GM23248 (cell line): ENCODE measurements at regions not wholly inside any gene's neighbourhood (a gene's known extent, or its start where the extent isn't known, plus 50 kb on each side); places are given as distances from the start of the nearest gene placed in this dataset.

Source experiments
- EZH2 ChIP-seq: fragments of 200-600 bp; sonication (generic); IDR thresholded peaks from 2 replicates; pipeline ENCODE4 v1.6.1; 2018; ENCODE audit warnings: antibody characterized with exemption, mild to moderate bottlenecking; ENCODE audit not compliant: insufficient read depth, poor library complexity, severe bottlenecking
- EZH2phosphoT487 ChIP-seq: fragments of 200-600 bp; sonication (generic); IDR thresholded peaks from 2 replicates; pipeline ENCODE4 v1.6.1; 2018; ENCODE audit warnings: antibody characterized with exemption, moderate library complexity, mild to moderate bottlenecking, low read depth; ENCODE audit not compliant: insufficient read depth

- TF ChIP-seq EZH2 (no peak), EZH2phosphoT487 (no peak)
Measured at GRCh38 chr6:153210083-153210482, 79.0 kb upstream of the RGS17 start.
